Spleen (tissue), 11 donors: ENCODE measurements at regions not wholly inside any gene's neighbourhood (a gene's known extent, or its start where the extent isn't known, plus 50 kb on each side); places are given as distances from the start of the nearest gene placed in this dataset.

ENCODE experiments used
- DNase-seq: peaks from one replicate; pipeline ENCODE4 v3.0.0-alpha.2; 2020
- H3K27ac ChIP-seq, 8 donors: fragments of 200-600 bp; sonication (generic) in 7 of 8; 1 replicate in 4 of 8; 2 replicates in 4 of 8; pipeline versions ENCODE4 v1.5.0 to v1.8.0; 2016 to 2021; ENCODE audit warnings: inconsistent platforms in 4 of 8, mild to moderate bottlenecking in 4 of 8, moderate library complexity in 1 of 8
- H3K27me3 ChIP-seq, 7 donors: fragments of 200-600 bp; sonication (generic) in 6 of 7; replicated peaks in 1 of 7; 1 replicate in 4 of 7; 2 replicates in 3 of 7; pipeline versions ENCODE4 v1.5.0 to v1.8.0; 2016 to 2021; ENCODE audit warnings: inconsistent platforms in 3 of 7, mild to moderate bottlenecking in 1 of 7
- H3K36me3 ChIP-seq, 6 donors: fragments of 200-600 bp; sonication (generic) in 5 of 6; 1 replicate in 4 of 6; 2 replicates in 2 of 6; pipeline versions ENCODE4 v1.5.0 to v1.8.0; 2016 to 2021; ENCODE audit warnings: inconsistent platforms in 2 of 6
- H3K4me1 ChIP-seq, 6 donors: fragments of 200-600 bp; sonication (generic) in 5 of 6; 1 replicate in 3 of 6; 2 replicates in 3 of 6; pipeline versions ENCODE4 v1.5.0 to v1.8.0; 2016 to 2021; ENCODE audit warnings: inconsistent platforms in 3 of 6
- H3K4me3 ChIP-seq, 8 donors: fragments of 200-600 bp; sonication (generic) in 7 of 8; 1 replicate in 4 of 8; 2 replicates in 4 of 8; pipeline versions ENCODE4 v1.5.0 to v1.8.0; 2016 to 2021; ENCODE audit warnings: inconsistent platforms in 4 of 8, mild to moderate bottlenecking in 4 of 8, moderate library complexity in 2 of 8
- H3K9me3 ChIP-seq, 8 donors: fragments of 200-600 bp; sonication (generic) in 7 of 8; 1 replicate in 4 of 8; 2 replicates in 4 of 8; pipeline versions ENCODE4 v1.5.0 to v1.8.0; 2016 to 2021; ENCODE audit warnings: inconsistent platforms in 4 of 8
- POLR2A ChIP-seq, 3 donors: fragments of 450-650 bp; IDR thresholded peaks; one replicate each; pipeline ENCODE4 v1.5.1; 2017; ENCODE audit warnings: antibody characterized with exemption in 3 of 3, mild to moderate bottlenecking in 1 of 3
- POLR2AphosphoS5 ChIP-seq, 3 donors: sonication (generic); formaldehyde crosslinking; IDR thresholded peaks; one replicate each; pipeline ENCODE4 v1.5.1; 2017; ENCODE audit warnings: antibody characterized with exemption in 3 of 3
- WGBS, 5 donors: extraction: QIAGEN DNeasy Blood & Tissue Kit in 3 of 5; methylation state at CpG; one replicate each; pipeline versions ENCODE4 v1.1.5 to v1.1.7; 2013 to 2018; 5-methylcytosine and 5-hydroxymethylcytosine counted together
- intact Hi-C: fragments of 100-400 bp; cut with DNase I; formaldehyde crosslinking; loops from one replicate; pipeline ENCODE4 v1.15.0; 2023; ENCODE audit warnings: low total_unique reads
- TF ChIP-seq, protein P1 (sequence below), 11 experiments: fragments of 200-600 bp in 7 of 11; fragments of 450-650 bp in 4 of 11; sonication (generic) in 4 of 11; IDR thresholded peaks in 8 of 11; conservative IDR thresholded peaks in 3 of 11; 1 replicate in 7 of 11; 2 replicates in 4 of 11; pipeline versions ENCODE4 v1.4.0 to v1.8.0; 2016 to 2021; ENCODE audit warnings: antibody characterized with exemption in 11 of 11, inconsistent platforms in 4 of 11, mild to moderate bottlenecking in 1 of 11
- donor health status: healthy with polysubstance abuse.
- donor health status: DM: no; HTN: no; CAD: no; lungs with moderate emphysema.
- donor health status: DM: no; HTN: no; CAD: no.
- donor health status: Bipolar disorder and iron deficiency.
- donor health status: healthy.
- donor health status: DM: no; HTN: no; CAD: no.
- donor health status: DM: yes; HTN: yes; CAD: no.

GRCh38 chr9:1954238-1954637 is 60.9 kb upstream of the SMARCA2 start:
- 74 to 86% (median 84%) methylated on average over 2 of the region's 2 CpGs for WGBS, 5 donors
- intact Hi-C loops = no loop called here

DNA sequence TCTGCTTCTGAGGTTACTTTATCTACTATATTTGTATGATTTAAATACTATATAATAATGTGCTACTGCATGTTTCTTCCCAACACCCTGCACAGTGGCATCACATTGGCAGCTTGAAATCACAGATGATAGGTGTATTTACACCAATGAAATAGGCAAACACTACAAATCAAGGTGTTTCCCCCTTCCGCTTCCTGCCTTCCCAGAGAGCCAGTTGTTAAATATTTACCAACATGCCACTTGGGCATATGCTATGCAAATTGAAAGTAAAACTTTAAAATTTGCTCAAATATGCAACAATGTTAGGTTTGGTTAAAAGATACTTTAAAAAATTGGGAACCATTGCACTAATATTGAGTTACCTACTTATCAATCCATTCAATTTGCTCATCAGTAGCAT is 58.2 kb upstream of the SMARCA2 start:
- no peak for TF ChIP-seq POLR2A (IDR thresholded peaks at IDR 0.05)
- Histone ChIP-seq H3K36me3 (no peaks in the 10 kb centered on the region), H3K4me3 (no peak overlapping the region), H3K27ac (no peak overlapping the region), H3K4me1 (no peaks in the 10 kb centered on the region), H3K9me3 (no peaks in the 10 kb centered on the region), H3K27me3 (no peaks in the 10 kb centered on the region)
- no peak for DNase-seq
- intact Hi-C loops = no loop called here
- 92 to 97% (median 94%) methylated on average over 1 of the region's 1 CpG for WGBS, 5 donors

More at GRCh38 chr9:1954238-1954637, 60.9 kb upstream of the SMARCA2 start:
- Histone ChIP-seq H3K27ac (no peak overlapping the region), H3K9me3 (no peaks in the 10 kb centered on the region), H3K4me3 (no peak overlapping the region), H3K4me1 (no peaks in the 10 kb centered on the region), H3K27me3 (no peaks in the 10 kb centered on the region), H3K36me3 (no peaks in the 10 kb centered on the region)
- no peak for DNase-seq
- TF ChIP-seq POLR2A (IDR thresholded peaks at IDR 0.05) = no peak
- no peak for TF ChIP-seq POLR2AphosphoS5 (IDR thresholded peaks at IDR 0.05)
- TF ChIP-seq, protein P1, sequence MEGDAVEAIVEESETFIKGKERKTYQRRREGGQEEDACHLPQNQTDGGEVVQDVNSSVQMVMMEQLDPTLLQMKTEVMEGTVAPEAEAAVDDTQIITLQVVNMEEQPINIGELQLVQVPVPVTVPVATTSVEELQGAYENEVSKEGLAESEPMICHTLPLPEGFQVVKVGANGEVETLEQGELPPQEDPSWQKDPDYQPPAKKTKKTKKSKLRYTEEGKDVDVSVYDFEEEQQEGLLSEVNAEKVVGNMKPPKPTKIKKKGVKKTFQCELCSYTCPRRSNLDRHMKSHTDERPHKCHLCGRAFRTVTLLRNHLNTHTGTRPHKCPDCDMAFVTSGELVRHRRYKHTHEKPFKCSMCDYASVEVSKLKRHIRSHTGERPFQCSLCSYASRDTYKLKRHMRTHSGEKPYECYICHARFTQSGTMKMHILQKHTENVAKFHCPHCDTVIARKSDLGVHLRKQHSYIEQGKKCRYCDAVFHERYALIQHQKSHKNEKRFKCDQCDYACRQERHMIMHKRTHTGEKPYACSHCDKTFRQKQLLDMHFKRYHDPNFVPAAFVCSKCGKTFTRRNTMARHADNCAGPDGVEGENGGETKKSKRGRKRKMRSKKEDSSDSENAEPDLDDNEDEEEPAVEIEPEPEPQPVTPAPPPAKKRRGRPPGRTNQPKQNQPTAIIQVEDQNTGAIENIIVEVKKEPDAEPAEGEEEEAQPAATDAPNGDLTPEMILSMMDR (IDR thresholded peaks at IDR 0.05 in 8 of 11, conservative IDR thresholded peaks at IDR 0.05 in 3 of 11) = no peak

GRCh38 chr9:1957856-1958255 is 57.3 kb upstream of the SMARCA2 start:
- DNase-seq = no peak
- intact Hi-C loops = no loop called here
- TF ChIP-seq, protein P1 (IDR thresholded peaks at IDR 0.05 in 8 of 11, conservative IDR thresholded peaks at IDR 0.05 in 3 of 11) = no peak
- no peak for TF ChIP-seq POLR2A (IDR thresholded peaks at IDR 0.05)
- TF ChIP-seq POLR2AphosphoS5 (IDR thresholded peaks at IDR 0.05) = no peak
- no peak overlapping the region for H3K4me3 ChIP-seq
- 83 to 91% (median 85%) methylated on average over 2 of the region's 2 CpGs for WGBS, 5 donors
- H3K27ac ChIP-seq = no peak overlapping the region
- no peaks in the 10 kb centered on the region for H3K4me1 ChIP-seq
- H3K9me3 ChIP-seq = no peaks in the 10 kb centered on the region
- H3K36me3 ChIP-seq = no peaks in the 10 kb centered on the region
- H3K27me3 ChIP-seq = no peaks in the 10 kb centered on the region

DNA sequence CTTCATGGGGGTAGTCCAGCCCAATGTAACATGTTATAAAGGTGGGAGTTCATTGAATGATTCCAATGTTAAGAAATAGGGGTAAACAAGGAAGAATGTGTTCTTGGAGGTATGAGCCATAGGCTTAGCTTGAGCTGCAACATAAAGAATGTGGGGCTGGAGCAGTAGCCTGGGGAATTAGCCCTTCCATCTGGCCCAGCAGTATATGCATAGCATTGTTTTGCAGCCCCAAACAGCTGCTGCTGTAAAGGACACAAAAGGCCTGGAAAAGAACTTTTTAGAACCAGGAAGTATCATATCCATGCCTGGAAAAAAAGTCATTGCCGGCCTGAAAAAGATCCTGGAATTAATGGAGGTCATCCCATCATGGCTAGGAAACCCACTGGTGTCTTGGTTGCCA is 55.8 kb upstream of the SMARCA2 start:
- H3K27ac ChIP-seq = no peak overlapping the region
- no peaks in the 10 kb centered on the region for H3K36me3 ChIP-seq
- no peaks in the 10 kb centered on the region for H3K4me1 ChIP-seq
- no peak for DNase-seq
- no peaks in the 10 kb centered on the region for H3K27me3 ChIP-seq
- TF ChIP-seq POLR2A (IDR thresholded peaks at IDR 0.05) (no peak), POLR2AphosphoS5 (IDR thresholded peaks at IDR 0.05) (no peak)
- TF ChIP-seq, protein P1 (IDR thresholded peaks at IDR 0.05 in 8 of 11, conservative IDR thresholded peaks at IDR 0.05 in 3 of 11) = no peak
- intact Hi-C loops = no loop called here
- 74 to 95% (median 79%) methylated on average over 1 of the region's 1 CpG for WGBS, 5 donors
- H3K4me3 ChIP-seq = no peak overlapping the region
- no peaks in the 10 kb centered on the region for H3K9me3 ChIP-seq
